ENCODE measurements at regions not wholly inside any gene's neighbourhood (a gene's known extent, or its start where the extent isn't known, plus 50 kb on each side); places are given as distances from the start of the nearest gene placed in this dataset.
"Not testable (repeated sequence)": the region's sequence is repeated elsewhere in the genome, so short reads cannot be mapped to it uniquely, and the experiment has no call there.

DNA sequence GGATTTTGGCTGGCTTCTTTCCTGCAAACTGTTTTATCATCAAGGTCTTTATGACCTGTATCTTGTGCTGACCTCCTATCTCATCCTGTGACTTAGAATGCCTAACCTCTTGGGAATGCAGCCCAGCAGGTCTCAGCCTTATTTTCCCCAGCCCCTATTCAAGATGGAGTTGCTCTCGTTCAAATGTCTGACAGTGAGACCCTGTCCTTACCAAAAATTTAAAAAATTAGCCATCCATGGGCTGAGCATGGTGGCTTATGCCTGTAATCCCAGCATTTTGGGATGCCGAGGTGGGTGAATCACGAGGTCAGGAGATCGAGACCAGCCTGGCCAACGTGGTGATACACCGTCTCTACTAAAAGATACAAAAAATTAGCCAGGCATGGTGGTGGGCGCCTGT is 64.9 kb upstream of the GPR158 start:
- H3K14ac ChIP-seq (ENCODE audit: insufficient read length); H2BK12ac ChIP-seq (ENCODE audit: low read depth, low read length); H3K4me1 ChIP-seq (replicated peaks in 1 of 4; ENCODE audit: control insufficient read depth in 3 of 4, insufficient read depth in 4 of 4, low read length in 3 of 4); H4K5ac ChIP-seq (ENCODE audit: insufficient read length, low read depth, low read length); H2AFZ ChIP-seq (ENCODE audit: low read length); H3K4ac ChIP-seq (replicated peaks; ENCODE audit: insufficient read length, low read depth, low read length); H2BK15ac ChIP-seq (ENCODE audit: low read length); H3K23me2 ChIP-seq (ENCODE audit: low read depth, low read length); H4K8ac ChIP-seq (ENCODE audit: extremely low read depth, insufficient read depth, low read length); H3K36me3 ChIP-seq (ENCODE audit: control insufficient read depth in 2 of 4, insufficient read depth in 4 of 4, low read length in 3 of 4); H3K27ac ChIP-seq (ENCODE audit: low read depth, low read length); H3K9me3 ChIP-seq (ENCODE audit: insufficient read depth in 2 of 2, low read depth in 1 of 2, low read length in 1 of 2); FAIRE-seq; H2AK5ac ChIP-seq (ENCODE audit: low read depth, low read length); H3K9ac ChIP-seq (replicated peaks in 1 of 4; ENCODE audit: extremely low read depth in 1 of 4, low read depth in 3 of 4, low read length in 3 of 4); H4K20me1 ChIP-seq (replicated peaks in 1 of 2; ENCODE audit: control insufficient read depth in 1 of 2, insufficient read depth in 2 of 2, low read length in 2 of 2); POLR2A ChIA-PET (ENCODE audit: partially characterized antibody); H3K79me2 ChIP-seq (ENCODE audit: control insufficient read depth in 1 of 2, insufficient read depth in 2 of 2, low read length in 2 of 2); H3K56ac ChIP-seq (replicated peaks; ENCODE audit: insufficient read length, low read depth, low read length); H3K27me3 ChIP-seq (replicated peaks in 1 of 4; ENCODE audit: control insufficient read depth in 3 of 4, extremely low read depth in 1 of 4, insufficient read depth in 3 of 4, low read length in 3 of 4); H2BK20ac ChIP-seq (ENCODE audit: low read length); H3K18ac ChIP-seq (ENCODE audit: extremely low read depth, low read length); CTCF ChIA-PET (ENCODE audit: partially characterized antibody); H2BK5ac ChIP-seq (ENCODE audit: low read depth, low read length); H2BK120ac ChIP-seq (replicated peaks; ENCODE audit: low read depth, low read length); H3K79me1 ChIP-seq (ENCODE audit: low read depth, low read length); DNase-seq (ENCODE audit: low read depth in 1 of 2, low spot score in 2 of 2); H3K4me3 ChIP-seq (ENCODE audit: extremely low read depth in 1 of 4, insufficient read depth in 2 of 4, low read depth in 3 of 4, low read length in 4 of 4); H3K4me2 ChIP-seq (ENCODE audit: insufficient read depth in 1 of 2, low read depth in 2 of 2, low read length in 2 of 2); H3K23ac ChIP-seq (ENCODE audit: insufficient read length); H4K91ac ChIP-seq (replicated peaks; ENCODE audit: insufficient read length, low read length): not testable (repeated sequence)
- WGBS, 2 experiments (ENCODE audit: extremely low coverage in 1 of 2, insufficient coverage in 1 of 2, insufficient read length in 1 of 2, insufficient replicate concordance in 2 of 2, low coverage in 1 of 2, low lambda C conversion rate in 2 of 2, missing lambda C conversion rate in 1 of 2), result 94% methylated on average over 7 of the region's 7 CpGs; no CpG with 5 or more reads in 1 of the 2 experiments

Measured in H1 (cell line).